ENCODE measurements at regions not wholly inside any gene's neighbourhood (a gene's known extent, or its start where the extent isn't known, plus 50 kb on each side); places are given as distances from the start of the nearest gene placed in this dataset.

GRCh38 chr6:104095661-104096416 lies 763.9 kb downstream of the HACE1 start (continued):
- TF ChIP-seq NR4A1 (CRISPR knock-in tag; IDR thresholded peaks at IDR 0.05) (no peak), NR4A1 (tag; IDR thresholded peaks at IDR 0.05) (no peak)

- 0% methylated on average over 1 of the region's 1 CpG for WGBS (ENCODE audit: insufficient coverage, low coverage, missing lambda C conversion rate)
- no peak for FAIRE-seq
- no peak for TF ChIP-seq PHF20 (IDR thresholded peaks at IDR 0.05; ENCODE audit: partially characterized antibody)
- no peak for TF ChIP-seq TAF9B (IDR thresholded peaks at IDR 0.05; ENCODE audit: partially characterized antibody)
- no peak for TF ChIP-seq GABPA (tag; conservative IDR thresholded peaks at IDR 0.05; ENCODE audit: low read depth)
- no peak for TF ChIP-seq TCF7 (IDR thresholded peaks at IDR 0.05; ENCODE audit: borderline replicate concordance)
- no peak for TF ChIP-seq TEAD2 (tag; IDR thresholded peaks at IDR 0.05)
- TF ChIP-seq NR2C1 (IDR thresholded peaks at IDR 0.05) = no peak
- TF ChIP-seq NR2C1 (tag; IDR thresholded peaks at IDR 0.05) = no peak
- TF ChIP-seq MCM5 (IDR thresholded peaks at IDR 0.05; ENCODE audit: low read depth) = no peak
- CTCF ChIA-PET (ENCODE audit: low intra/inter-chr PET ratio) = no interaction called here
- Histone ChIP-seq H3K79me2 (ENCODE audit: control insufficient read depth, insufficient read depth, low read length) (no peaks in the 10 kb centered on the region), H3K4me1 (replicated peaks in 1 of 2; ENCODE audit: control insufficient read depth in 2 of 2, insufficient read depth in 2 of 2, low read length in 2 of 2) (no peaks in the 10 kb centered on the region), H3K27me3 (ENCODE audit: control insufficient read depth in 2 of 2, insufficient read depth in 2 of 2, low read length in 2 of 2) (no peaks in the 10 kb centered on the region), H3K9me1 (ENCODE audit: control insufficient read depth, insufficient read depth, low read length) (no peaks in the 10 kb centered on the region), H2AFZ (ENCODE audit: low read depth, low read length) (no peak overlapping the region), H3K9ac (ENCODE audit: insufficient read depth in 1 of 2, low read depth in 2 of 2, low read length in 2 of 2) (no peak overlapping the region), H4K20me1 (replicated peaks; ENCODE audit: control insufficient read depth, insufficient read depth, low read length) (no peaks in the 10 kb centered on the region), H3K9me3 (replicated peaks; ENCODE audit: control insufficient read depth, insufficient read depth, low read depth, low read length) (no peaks in the 10 kb centered on the region), H3K4me3 (no peak overlapping the region), H3K4me2 (ENCODE audit: insufficient read depth, low read length) (no peak overlapping the region), H3K36me3 (ENCODE audit: control insufficient read depth, insufficient read depth, low read length) (no peaks in the 10 kb centered on the region), H3K27ac (ENCODE audit: extremely low read depth, low read depth, low read length) (no peak overlapping the region)
- no peak for DNase-seq (ENCODE audit: extremely low read depth in 1 of 4, low spot score in 3 of 4)
- ATAC-seq = no peak
- intact Hi-C loops (cut with micrococcal nuclease) (no loop called here), in situ Hi-C loops (cut with MboI) (no loop called here)
- no TSS peak for BruUV-seq (replicated peaks)
- POLR2A ChIA-PET = interaction anchor here (0.6 kb wide), 1 partner anchor 145 kb away, joined by 3 read pairs; no protein-coding TSS in a partner anchor
Measured at GRCh38 chr6:104087765-104088164, 772.0 kb downstream of the HACE1 start.
